HEK293 (cell line): ENCODE measurements at regions not wholly inside any gene's neighbourhood (a gene's known extent, or its start where the extent isn't known, plus 50 kb on each side); places are given as distances from the start of the nearest gene placed in this dataset.

Experiments
- CTCF ChIA-PET: fragments of 350-600 bp; formaldehyde crosslinking; extraction: SDS; loops from one replicate; lab custom pipeline; 2021; ENCODE audit warnings: antibody characterized with exemption; lab: Yijun Ruan, JAX
- POLR2A ChIA-PET: fragments of 300-600 bp; formaldehyde crosslinking; extraction: SDS; loops from one replicate; lab custom pipeline; 2020; ENCODE audit warnings: antibody characterized with exemption, inconsistent platforms; lab: Yijun Ruan, JAX
- H3K27ac ChIP-seq: fragments of 200-500 bp; sonication (Bioruptor generic); 2 replicates; pipeline ENCODE4 v1.5.1; 2014; ENCODE audit warnings: low read depth, low read length, control low read depth, inconsistent platforms; ENCODE audit errors: extremely low read depth
- H3K36me3 ChIP-seq, 2 experiments: fragments of 200-500 bp in 1 of 2; sonication (Bioruptor generic) in 1 of 2; 1 replicate in 1 of 2; 2 replicates in 1 of 2; pipeline ENCODE4 v1.5.1; 2014 to 2017; ENCODE audit warnings: inconsistent platforms in 2 of 2, low read length in 2 of 2; ENCODE audit not compliant: control insufficient read depth in 2 of 2, insufficient read depth in 1 of 2
- H3K4me1 ChIP-seq: fragments of 200-500 bp; sonication (Bioruptor generic); 2 replicates; pipeline ENCODE4 v1.5.1; 2014; ENCODE audit warnings: mild to moderate bottlenecking, low read length, inconsistent platforms; ENCODE audit not compliant: control insufficient read depth, insufficient read depth
- H3K4me3 ChIP-seq: 2 replicates; pipeline ENCODE4 v1.5.1; 2011; ENCODE audit warnings: low read depth, mild to moderate bottlenecking, control low read depth, low read length, moderate library complexity
- H3K9me3 ChIP-seq: fragments of 200-500 bp; sonication (Bioruptor generic); 2 replicates; pipeline ENCODE4 v1.5.1; 2014; ENCODE audit warnings: low read depth, low read length, inconsistent platforms; ENCODE audit not compliant: control insufficient read depth, insufficient read depth
- ZBTB8A ChIP-seq: fragments of 450-650 bp; formaldehyde crosslinking; IDR thresholded peaks from 2 replicates; pipeline ENCODE4 v1.5.1; 2016; ENCODE audit warnings: missing biosample characterization, missing genetic modification characterization
- ZEB2 ChIP-seq: fragments of 450-650 bp; formaldehyde crosslinking; IDR thresholded peaks from 2 replicates; pipeline ENCODE4 v1.5.1; 2016; ENCODE audit warnings: missing biosample characterization, missing genetic modification characterization
- ZNF274 ChIP-seq, 2 experiments: fragments of 200-500 bp in 1 of 2; fragments of 450-650 bp in 1 of 2; sonication (Bioruptor generic) in 1 of 2; formaldehyde crosslinking in 1 of 2; IDR thresholded peaks; 2 replicates each; pipeline versions ENCODE4 v1.5.1 to v1.6.1; 2014 to 2016; ENCODE audit warnings: borderline replicate concordance in 1 of 2, inconsistent platforms in 1 of 2, low read length in 1 of 2, missing biosample characterization in 1 of 2, missing genetic modification characterization in 1 of 2
- ZNF362 ChIP-seq: fragments of 450-650 bp; formaldehyde crosslinking; IDR thresholded peaks from 2 replicates; pipeline ENCODE4 v1.5.1; 2016; ENCODE audit warnings: missing biosample characterization, missing genetic modification characterization
- ZNF560 ChIP-seq: fragments of 450-650 bp; formaldehyde crosslinking; IDR thresholded peaks from 2 replicates; pipeline ENCODE4 v1.5.1; 2017; ENCODE audit warnings: missing biosample characterization, missing genetic modification characterization, borderline replicate concordance
- ZNF621 ChIP-seq: fragments of 450-650 bp; formaldehyde crosslinking; IDR thresholded peaks from 2 replicates; pipeline ENCODE4 v1.5.1; 2017; ENCODE audit warnings: missing biosample characterization, missing genetic modification characterization
- ZSCAN16 ChIP-seq: fragments of 450-650 bp; formaldehyde crosslinking; IDR thresholded peaks from 2 replicates; pipeline ENCODE4 v1.5.1; 2016; ENCODE audit warnings: missing biosample characterization, missing genetic modification characterization
- ZSCAN23 ChIP-seq: fragments of 450-650 bp; formaldehyde crosslinking; IDR thresholded peaks from 2 replicates; pipeline ENCODE4 v1.5.1; 2016; ENCODE audit warnings: missing biosample characterization, missing genetic modification characterization
- TF ChIP-seq, protein P1 (sequence below): fragments of 450-650 bp; formaldehyde crosslinking; IDR thresholded peaks from 2 replicates; pipeline ENCODE4 v1.5.1; 2016; ENCODE audit warnings: missing biosample characterization, missing genetic modification characterization
- TF ChIP-seq, protein P2 (sequence below): fragments of 450-650 bp; formaldehyde crosslinking; conservative IDR thresholded peaks from 2 replicates; pipeline ENCODE4 v1.5.1; 2016; ENCODE audit warnings: low read depth, missing biosample characterization, missing genetic modification characterization
- TF ChIP-seq, protein P3 (sequence below): fragments of 450-650 bp; formaldehyde crosslinking; IDR thresholded peaks from 2 replicates; pipeline ENCODE4 v1.5.1; 2016; ENCODE audit warnings: missing biosample characterization, missing genetic modification characterization
- TF ChIP-seq, protein P4 (sequence below): fragments of 450-650 bp; formaldehyde crosslinking; IDR thresholded peaks from 2 replicates; pipeline ENCODE4 v1.5.1; 2016; ENCODE audit warnings: missing biosample characterization, missing genetic modification characterization

- POLR2A ChIA-PET: no interaction called here
- CTCF ChIA-PET: no interaction called here
- TF ChIP-seq ZEB2 (tag by site-specific recombination): no peak
- TF ChIP-seq, protein P1, sequence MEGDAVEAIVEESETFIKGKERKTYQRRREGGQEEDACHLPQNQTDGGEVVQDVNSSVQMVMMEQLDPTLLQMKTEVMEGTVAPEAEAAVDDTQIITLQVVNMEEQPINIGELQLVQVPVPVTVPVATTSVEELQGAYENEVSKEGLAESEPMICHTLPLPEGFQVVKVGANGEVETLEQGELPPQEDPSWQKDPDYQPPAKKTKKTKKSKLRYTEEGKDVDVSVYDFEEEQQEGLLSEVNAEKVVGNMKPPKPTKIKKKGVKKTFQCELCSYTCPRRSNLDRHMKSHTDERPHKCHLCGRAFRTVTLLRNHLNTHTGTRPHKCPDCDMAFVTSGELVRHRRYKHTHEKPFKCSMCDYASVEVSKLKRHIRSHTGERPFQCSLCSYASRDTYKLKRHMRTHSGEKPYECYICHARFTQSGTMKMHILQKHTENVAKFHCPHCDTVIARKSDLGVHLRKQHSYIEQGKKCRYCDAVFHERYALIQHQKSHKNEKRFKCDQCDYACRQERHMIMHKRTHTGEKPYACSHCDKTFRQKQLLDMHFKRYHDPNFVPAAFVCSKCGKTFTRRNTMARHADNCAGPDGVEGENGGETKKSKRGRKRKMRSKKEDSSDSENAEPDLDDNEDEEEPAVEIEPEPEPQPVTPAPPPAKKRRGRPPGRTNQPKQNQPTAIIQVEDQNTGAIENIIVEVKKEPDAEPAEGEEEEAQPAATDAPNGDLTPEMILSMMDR (tag by site-specific recombination): no peak
- no peak for TF ChIP-seq ZNF362 (tag by site-specific recombination)
- TF ChIP-seq, protein P2, sequence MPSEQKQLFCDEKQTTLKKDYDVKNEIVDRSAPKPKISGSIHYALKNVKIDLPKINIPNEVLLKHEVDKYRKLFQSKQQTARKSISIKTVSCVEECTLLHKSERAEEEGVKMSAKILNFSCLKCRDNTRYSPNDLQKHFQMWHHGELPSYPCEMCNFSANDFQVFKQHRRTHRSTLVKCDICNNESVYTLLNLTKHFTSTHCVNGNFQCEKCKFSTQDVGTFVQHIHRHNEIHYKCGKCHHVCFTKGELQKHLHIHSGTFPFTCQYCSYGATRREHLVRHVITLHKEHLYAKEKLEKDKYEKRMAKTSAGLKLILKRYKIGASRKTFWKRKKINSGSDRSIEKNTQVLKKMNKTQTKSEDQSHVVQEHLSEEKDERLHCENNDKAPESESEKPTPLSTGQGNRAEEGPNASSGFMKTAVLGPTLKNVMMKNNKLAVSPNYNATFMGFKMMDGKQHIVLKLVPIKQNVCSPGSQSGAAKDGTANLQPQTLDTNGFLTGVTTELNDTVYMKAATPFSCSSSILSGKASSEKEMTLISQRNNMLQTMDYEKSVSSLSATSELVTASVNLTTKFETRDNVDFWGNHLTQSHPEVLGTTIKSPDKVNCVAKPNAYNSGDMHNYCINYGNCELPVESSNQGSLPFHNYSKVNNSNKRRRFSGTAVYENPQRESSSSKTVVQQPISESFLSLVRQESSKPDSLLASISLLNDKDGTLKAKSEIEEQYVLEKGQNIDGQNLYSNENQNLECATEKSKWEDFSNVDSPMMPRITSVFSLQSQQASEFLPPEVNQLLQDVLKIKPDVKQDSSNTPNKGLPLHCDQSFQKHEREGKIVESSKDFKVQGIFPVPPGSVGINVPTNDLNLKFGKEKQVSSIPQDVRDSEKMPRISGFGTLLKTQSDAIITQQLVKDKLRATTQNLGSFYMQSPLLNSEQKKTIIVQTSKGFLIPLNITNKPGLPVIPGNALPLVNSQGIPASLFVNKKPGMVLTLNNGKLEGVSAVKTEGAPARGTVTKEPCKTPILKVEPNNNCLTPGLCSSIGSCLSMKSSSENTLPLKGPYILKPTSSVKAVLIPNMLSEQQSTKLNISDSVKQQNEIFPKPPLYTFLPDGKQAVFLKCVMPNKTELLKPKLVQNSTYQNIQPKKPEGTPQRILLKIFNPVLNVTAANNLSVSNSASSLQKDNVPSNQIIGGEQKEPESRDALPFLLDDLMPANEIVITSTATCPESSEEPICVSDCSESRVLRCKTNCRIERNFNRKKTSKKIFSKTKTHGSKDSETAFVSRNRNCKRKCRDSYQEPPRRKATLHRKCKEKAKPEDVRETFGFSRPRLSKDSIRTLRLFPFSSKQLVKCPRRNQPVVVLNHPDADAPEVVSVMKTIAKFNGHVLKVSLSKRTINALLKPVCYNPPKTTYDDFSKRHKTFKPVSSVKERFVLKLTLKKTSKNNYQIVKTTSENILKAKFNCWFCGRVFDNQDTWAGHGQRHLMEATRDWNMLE: no peak
- no peak for TF ChIP-seq ZSCAN16 (tag by site-specific recombination)
- TF ChIP-seq ZBTB8A: no peak
- no peak for TF ChIP-seq ZSCAN23 (tag by site-specific recombination)
- no peak for TF ChIP-seq ZNF560 (tag by site-specific recombination)
- TF ChIP-seq, protein P3, sequence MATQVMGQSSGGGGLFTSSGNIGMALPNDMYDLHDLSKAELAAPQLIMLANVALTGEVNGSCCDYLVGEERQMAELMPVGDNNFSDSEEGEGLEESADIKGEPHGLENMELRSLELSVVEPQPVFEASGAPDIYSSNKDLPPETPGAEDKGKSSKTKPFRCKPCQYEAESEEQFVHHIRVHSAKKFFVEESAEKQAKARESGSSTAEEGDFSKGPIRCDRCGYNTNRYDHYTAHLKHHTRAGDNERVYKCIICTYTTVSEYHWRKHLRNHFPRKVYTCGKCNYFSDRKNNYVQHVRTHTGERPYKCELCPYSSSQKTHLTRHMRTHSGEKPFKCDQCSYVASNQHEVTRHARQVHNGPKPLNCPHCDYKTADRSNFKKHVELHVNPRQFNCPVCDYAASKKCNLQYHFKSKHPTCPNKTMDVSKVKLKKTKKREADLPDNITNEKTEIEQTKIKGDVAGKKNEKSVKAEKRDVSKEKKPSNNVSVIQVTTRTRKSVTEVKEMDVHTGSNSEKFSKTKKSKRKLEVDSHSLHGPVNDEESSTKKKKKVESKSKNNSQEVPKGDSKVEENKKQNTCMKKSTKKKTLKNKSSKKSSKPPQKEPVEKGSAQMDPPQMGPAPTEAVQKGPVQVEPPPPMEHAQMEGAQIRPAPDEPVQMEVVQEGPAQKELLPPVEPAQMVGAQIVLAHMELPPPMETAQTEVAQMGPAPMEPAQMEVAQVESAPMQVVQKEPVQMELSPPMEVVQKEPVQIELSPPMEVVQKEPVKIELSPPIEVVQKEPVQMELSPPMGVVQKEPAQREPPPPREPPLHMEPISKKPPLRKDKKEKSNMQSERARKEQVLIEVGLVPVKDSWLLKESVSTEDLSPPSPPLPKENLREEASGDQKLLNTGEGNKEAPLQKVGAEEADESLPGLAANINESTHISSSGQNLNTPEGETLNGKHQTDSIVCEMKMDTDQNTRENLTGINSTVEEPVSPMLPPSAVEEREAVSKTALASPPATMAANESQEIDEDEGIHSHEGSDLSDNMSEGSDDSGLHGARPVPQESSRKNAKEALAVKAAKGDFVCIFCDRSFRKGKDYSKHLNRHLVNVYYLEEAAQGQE (tag by site-specific recombination): no peak
- no peak for TF ChIP-seq ZNF274 (IDR thresholded peaks at IDR 0.05; ENCODE audit: low read length)
- no peak for TF ChIP-seq ZNF274 (tag by site-specific recombination; IDR thresholded peaks at IDR 0.05; ENCODE audit: borderline replicate concordance)
- TF ChIP-seq, protein P4, sequence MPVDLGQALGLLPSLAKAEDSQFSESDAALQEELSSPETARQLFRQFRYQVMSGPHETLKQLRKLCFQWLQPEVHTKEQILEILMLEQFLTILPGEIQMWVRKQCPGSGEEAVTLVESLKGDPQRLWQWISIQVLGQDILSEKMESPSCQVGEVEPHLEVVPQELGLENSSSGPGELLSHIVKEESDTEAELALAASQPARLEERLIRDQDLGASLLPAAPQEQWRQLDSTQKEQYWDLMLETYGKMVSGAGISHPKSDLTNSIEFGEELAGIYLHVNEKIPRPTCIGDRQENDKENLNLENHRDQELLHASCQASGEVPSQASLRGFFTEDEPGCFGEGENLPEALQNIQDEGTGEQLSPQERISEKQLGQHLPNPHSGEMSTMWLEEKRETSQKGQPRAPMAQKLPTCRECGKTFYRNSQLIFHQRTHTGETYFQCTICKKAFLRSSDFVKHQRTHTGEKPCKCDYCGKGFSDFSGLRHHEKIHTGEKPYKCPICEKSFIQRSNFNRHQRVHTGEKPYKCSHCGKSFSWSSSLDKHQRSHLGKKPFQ (tag by site-specific recombination): no peak
Observed at GRCh38 chr4:132026166-132026565, 1122.9 kb upstream of the PCDH10 start.

GRCh38 chr4:132026816-132027215, 1122.3 kb upstream of the PCDH10 start:
- TF ChIP-seq ZNF621 (tag by site-specific recombination): no peak
- H3K4me1 ChIP-seq: no peaks in the 10 kb centered on the region
- ChIA-PET POLR2A (no interaction called here), CTCF (no interaction called here)
- no peak overlapping the region for H3K27ac ChIP-seq
- H3K4me3 ChIP-seq: no peak overlapping the region
- H3K9me3 ChIP-seq: no peaks in the 10 kb centered on the region
- H3K36me3 ChIP-seq: no peaks in the 10 kb centered on the region

More at GRCh38 chr4:132026166-132026565, 1122.9 kb upstream of the PCDH10 start:
- Histone ChIP-seq H3K27ac (no peak overlapping the region), H3K36me3 (no peaks in the 10 kb centered on the region), H3K9me3 (no peaks in the 10 kb centered on the region), H3K4me1 (no peaks in the 10 kb centered on the region), H3K4me3 (no peak overlapping the region)
